ENCODE measurements at regions not wholly inside any gene's neighbourhood (a gene's known extent, or its start where the extent isn't known, plus 50 kb on each side); places are given as distances from the start of the nearest gene placed in this dataset.
"Not testable (repeated sequence)": the region's sequence is repeated elsewhere in the genome, so short reads cannot be mapped to it uniquely, and the experiment has no call there.

GRCh38 chr7:15143936-15144335, 241.4 kb upstream of the DGKB start:
- DNase-seq (ENCODE audit: insufficient read length, low spot score) (no peak), FAIRE-seq (no peak)
- TF ChIP-seq POLR2A (IDR thresholded peaks at IDR 0.05; ENCODE audit: low read depth, low read length) (no peak), PAX5 (IDR thresholded peaks at IDR 0.05; ENCODE audit: insufficient read depth, low read length, severe bottlenecking) (no peak), POLR2AphosphoS5 (IDR thresholded peaks at IDR 0.05; ENCODE audit: low read depth, low read length) (no peak), POU2F2 (IDR thresholded peaks at IDR 0.05; ENCODE audit: low read depth, low read length) (no peak), SPI1 (IDR thresholded peaks at IDR 0.05; ENCODE audit: low read depth, low read length) (no peak)

DNA sequence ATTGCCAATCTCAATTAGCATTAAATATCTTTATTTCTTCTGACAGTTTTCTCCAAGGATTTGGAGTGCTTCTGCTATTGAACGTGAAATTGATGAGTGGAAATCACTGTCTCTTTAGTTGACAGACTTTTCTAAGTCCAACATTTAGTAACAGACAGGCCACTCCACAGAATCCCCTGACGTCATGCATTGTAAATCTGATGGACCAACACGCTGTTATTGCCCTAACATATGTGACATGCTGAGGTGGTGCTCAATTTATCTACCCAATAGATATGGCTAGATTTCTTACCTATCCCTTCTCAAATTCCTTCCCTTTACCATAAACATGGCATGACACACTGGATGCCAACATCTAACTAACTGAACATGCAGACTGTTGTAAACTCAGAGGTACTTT, 240.6 kb upstream of the DGKB start:
- FAIRE-seq (no peak), DNase-seq (ENCODE audit: insufficient read length, low spot score) (no peak)
- no peak for TF ChIP-seq POLR2AphosphoS5 (IDR thresholded peaks at IDR 0.05; ENCODE audit: low read depth, low read length)

GRCh38 chr7:15140431-15140830, 237.9 kb upstream of the DGKB start:
- FAIRE-seq: no peak
- no peak for DNase-seq (ENCODE audit: insufficient read length, low spot score)
- TF ChIP-seq POLR2A (IDR thresholded peaks at IDR 0.05; ENCODE audit: low read depth, low read length): no peak
- TF ChIP-seq PAX5 (IDR thresholded peaks at IDR 0.05; ENCODE audit: insufficient read depth, low read length, severe bottlenecking): no peak

GRCh38 chr7:15131661-15132060, 229.1 kb upstream of the DGKB start:
- no peak for DNase-seq (ENCODE audit: insufficient read length, low spot score)
- FAIRE-seq: no peak
- no peak for TF ChIP-seq PAX5 (IDR thresholded peaks at IDR 0.05; ENCODE audit: insufficient read depth, low read length, severe bottlenecking)

DNA sequence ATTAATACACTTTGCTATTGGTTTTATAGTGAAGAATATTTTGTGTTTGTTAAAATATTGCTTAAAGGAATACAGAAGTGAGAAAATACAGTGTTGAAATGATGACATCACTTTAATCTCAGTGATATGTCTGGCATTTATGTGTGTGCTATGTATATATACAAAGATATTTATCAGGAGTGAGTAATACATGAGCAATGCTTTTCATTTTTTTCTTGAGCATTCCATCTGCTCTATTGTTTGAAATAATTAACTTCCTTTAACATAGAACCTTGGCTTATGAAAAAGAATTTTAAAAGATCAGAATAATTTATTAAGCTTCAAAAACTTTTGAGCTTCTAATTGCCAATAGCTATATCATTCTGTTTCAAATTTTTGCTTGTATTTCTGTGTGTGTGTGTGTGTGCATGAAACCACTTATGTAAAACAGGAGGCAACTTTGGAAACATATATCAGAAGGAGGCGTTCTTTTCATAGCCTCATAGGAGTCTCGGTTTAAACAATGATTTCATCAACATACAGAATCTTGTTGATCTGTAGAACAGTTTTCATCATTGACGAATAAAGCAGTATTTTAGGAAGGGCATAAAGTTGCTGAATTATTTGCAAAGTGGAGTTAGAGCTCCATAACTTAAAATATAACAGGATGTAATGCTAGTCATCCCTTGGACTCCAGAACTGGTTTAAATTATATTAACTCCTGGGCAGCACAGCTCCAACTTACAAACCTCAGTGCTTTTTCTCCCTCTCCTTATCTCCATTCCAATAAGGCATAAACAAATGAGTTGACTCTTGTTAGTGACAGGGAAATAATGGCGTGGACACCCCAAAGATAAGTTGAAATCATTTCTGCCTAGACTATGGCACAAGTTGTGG, 228.4 kb upstream of the DGKB start:
- TF ChIP-seq SPI1 (IDR thresholded peaks at IDR 0.05; ENCODE audit: low read depth, low read length) (no peak), POLR2A (IDR thresholded peaks at IDR 0.05; ENCODE audit: low read depth, low read length) (no peak), PAX5 (IDR thresholded peaks at IDR 0.05; ENCODE audit: insufficient read depth, low read length, severe bottlenecking) (no peak), POLR2AphosphoS5 (IDR thresholded peaks at IDR 0.05; ENCODE audit: low read depth, low read length) (no peak), POU2F2 (IDR thresholded peaks at IDR 0.05; ENCODE audit: low read depth, low read length) (no peak), TAF1 (IDR thresholded peaks at IDR 0.05; ENCODE audit: low read depth, low read length) (no peak)
- FAIRE-seq (no peak), DNase-seq (ENCODE audit: insufficient read length, low spot score) (no peak)

- FAIRE-seq (no peak), DNase-seq (ENCODE audit: insufficient read length, low spot score) (no peak)
- no peak for TF ChIP-seq POLR2A (IDR thresholded peaks at IDR 0.05; ENCODE audit: low read depth, low read length)
- no peak for TF ChIP-seq SPI1 (IDR thresholded peaks at IDR 0.05; ENCODE audit: low read depth, low read length)
- TF ChIP-seq POU2F2 (IDR thresholded peaks at IDR 0.05; ENCODE audit: low read depth, low read length): no peak
- no peak for TF ChIP-seq POLR2AphosphoS5 (IDR thresholded peaks at IDR 0.05; ENCODE audit: low read depth, low read length)
- no peak for TF ChIP-seq TAF1 (IDR thresholded peaks at IDR 0.05; ENCODE audit: low read depth, low read length)
- no peak for TF ChIP-seq PAX5 (IDR thresholded peaks at IDR 0.05; ENCODE audit: insufficient read depth, low read length, severe bottlenecking)
Observed at GRCh38 chr7:15128716-15129115, 226.2 kb upstream of the DGKB start.

GRCh38 chr7:15126653-15127052, 224.1 kb upstream of the DGKB start:
- DNase-seq (ENCODE audit: insufficient read length, low spot score); FAIRE-seq: not testable (repeated sequence)

GRCh38 chr7:15123901-15124300, 221.3 kb upstream of the DGKB start:
- DNase-seq (ENCODE audit: insufficient read length, low spot score): no peak
- no peak for TF ChIP-seq POLR2AphosphoS5 (IDR thresholded peaks at IDR 0.05; ENCODE audit: low read depth, low read length)
- TF ChIP-seq POLR2A (IDR thresholded peaks at IDR 0.05; ENCODE audit: low read depth, low read length): no peak
- TF ChIP-seq SPI1 (IDR thresholded peaks at IDR 0.05; ENCODE audit: low read depth, low read length): no peak
- no peak for TF ChIP-seq POU2F2 (IDR thresholded peaks at IDR 0.05; ENCODE audit: low read depth, low read length)
- TF ChIP-seq PAX5 (IDR thresholded peaks at IDR 0.05; ENCODE audit: insufficient read depth, low read length, severe bottlenecking): no peak
- no peak for TF ChIP-seq TAF1 (IDR thresholded peaks at IDR 0.05; ENCODE audit: low read depth, low read length)
- no peak for FAIRE-seq

DNA sequence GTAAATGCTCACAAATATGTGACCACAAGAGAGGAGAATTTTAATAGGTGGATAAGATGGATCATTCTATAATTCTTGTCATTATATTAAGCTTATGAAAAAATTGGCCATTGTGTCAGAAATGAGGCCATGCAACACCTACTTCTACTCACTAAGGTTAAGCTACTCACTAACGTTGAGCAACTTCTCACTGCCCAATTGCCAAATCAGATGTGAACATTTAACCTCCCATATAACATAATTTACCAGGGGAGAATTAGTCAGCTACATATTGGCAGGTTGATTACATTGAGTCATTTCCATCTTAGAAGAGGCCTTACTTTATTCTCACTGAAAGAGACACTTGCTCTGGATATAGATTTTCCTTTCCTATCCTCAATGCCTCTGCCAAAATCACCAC, 211.2 kb upstream of the DGKB start:
- DNase-seq (ENCODE audit: insufficient read length, low spot score): no peak
- TF ChIP-seq POLR2A (IDR thresholded peaks at IDR 0.05; ENCODE audit: low read depth, low read length) (no peak), TAF1 (IDR thresholded peaks at IDR 0.05; ENCODE audit: low read depth, low read length) (no peak), SPI1 (IDR thresholded peaks at IDR 0.05; ENCODE audit: low read depth, low read length) (no peak), PAX5 (IDR thresholded peaks at IDR 0.05; ENCODE audit: insufficient read depth, low read length, severe bottlenecking) (no peak), POLR2AphosphoS5 (IDR thresholded peaks at IDR 0.05; ENCODE audit: low read depth, low read length) (no peak), POU2F2 (IDR thresholded peaks at IDR 0.05; ENCODE audit: low read depth, low read length) (no peak)
- no peak for FAIRE-seq

DNA sequence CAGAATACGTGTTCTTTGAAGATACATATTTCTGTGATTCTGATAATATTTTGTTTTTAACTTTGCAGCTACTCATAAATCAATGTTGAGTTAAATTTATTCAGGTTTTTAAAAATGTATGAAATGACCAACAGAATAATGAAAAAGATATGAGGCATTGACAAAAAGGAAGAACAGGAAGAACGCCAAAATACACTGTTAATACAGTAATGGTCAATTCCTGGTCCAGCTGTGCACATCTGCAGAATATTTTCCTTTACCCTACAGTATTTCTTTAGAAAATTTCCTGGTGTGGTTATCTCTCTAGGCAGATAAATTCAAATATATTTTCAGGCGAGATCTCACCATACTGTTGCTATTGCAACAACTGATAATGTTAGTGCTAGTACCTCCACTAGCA, 203.2 kb upstream of the DGKB start:
- no peak for FAIRE-seq
- no peak for TF ChIP-seq POLR2A (IDR thresholded peaks at IDR 0.05; ENCODE audit: low read depth, low read length)
- TF ChIP-seq POLR2AphosphoS5 (IDR thresholded peaks at IDR 0.05; ENCODE audit: low read depth, low read length): no peak
- no peak for TF ChIP-seq SPI1 (IDR thresholded peaks at IDR 0.05; ENCODE audit: low read depth, low read length)
- TF ChIP-seq PAX5 (IDR thresholded peaks at IDR 0.05; ENCODE audit: insufficient read depth, low read length, severe bottlenecking): no peak
- no peak for TF ChIP-seq TAF1 (IDR thresholded peaks at IDR 0.05; ENCODE audit: low read depth, low read length)
- no peak for DNase-seq (ENCODE audit: insufficient read length, low spot score)

Data from GM12891 (cell line).